SH-SY5Y (cell line): ENCODE measurements at regions not wholly inside any gene's neighbourhood (a gene's known extent, or its start where the extent isn't known, plus 50 kb on each side); places are given as distances from the start of the nearest gene placed in this dataset.

Experiments used
- GATA2 ChIP-seq: IDR thresholded peaks from 2 replicates; pipeline ENCODE4 v1.6.1; 2011; ENCODE audit warnings: mild to moderate bottlenecking, low read depth, low read length
- GATA3 ChIP-seq: IDR thresholded peaks from 2 replicates; pipeline ENCODE4 v1.6.1; 2011; ENCODE audit warnings: low read depth, mild to moderate bottlenecking, low read length, moderate library complexity

DNA sequence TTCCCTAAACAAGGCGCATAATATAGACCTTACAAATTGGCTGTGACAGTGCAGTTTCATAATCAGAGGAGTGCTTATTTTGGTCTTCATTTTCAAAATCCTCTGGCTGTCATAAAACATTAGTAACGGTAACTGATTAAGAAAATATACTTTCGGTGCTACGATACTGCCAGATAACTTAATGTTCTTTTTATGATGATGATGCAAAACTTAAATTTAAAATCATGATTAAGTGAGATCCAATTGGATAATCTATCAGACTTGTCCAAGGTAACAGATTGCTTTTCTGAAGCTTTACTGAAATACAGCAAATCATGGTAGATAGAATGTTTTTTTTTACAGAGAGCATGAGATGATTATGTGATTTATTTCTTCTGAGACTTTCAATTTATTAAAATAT, 364.2 kb upstream of the CNTN3 start:
- TF ChIP-seq GATA3 (no peak), GATA2 (no peak)

DNA sequence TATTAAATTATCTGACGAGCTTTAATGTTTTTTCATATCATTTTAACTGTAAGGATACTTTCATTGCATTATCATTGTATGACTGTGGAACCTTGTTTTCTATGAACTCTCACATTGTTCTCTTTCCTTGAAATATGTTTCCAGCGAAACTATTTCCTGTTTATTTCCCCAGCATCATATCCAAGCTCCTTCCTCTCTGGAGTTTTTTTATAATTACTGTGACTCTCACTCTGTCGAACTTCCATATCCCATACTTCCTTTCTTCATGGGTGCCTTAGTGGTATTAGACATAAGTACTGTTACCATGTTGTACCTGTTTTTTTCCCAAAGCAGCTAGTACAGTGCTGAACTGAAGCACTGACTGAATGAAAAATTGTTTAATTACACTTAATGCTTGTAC, 373.6 kb upstream of the CNTN3 start:
- no peak for TF ChIP-seq GATA2
- no peak for TF ChIP-seq GATA3

- TF ChIP-seq GATA3 (no peak), GATA2 (no peak)
Measured at GRCh38 chr3:74992898-74993297, 378.4 kb upstream of the CNTN3 start.

DNA sequence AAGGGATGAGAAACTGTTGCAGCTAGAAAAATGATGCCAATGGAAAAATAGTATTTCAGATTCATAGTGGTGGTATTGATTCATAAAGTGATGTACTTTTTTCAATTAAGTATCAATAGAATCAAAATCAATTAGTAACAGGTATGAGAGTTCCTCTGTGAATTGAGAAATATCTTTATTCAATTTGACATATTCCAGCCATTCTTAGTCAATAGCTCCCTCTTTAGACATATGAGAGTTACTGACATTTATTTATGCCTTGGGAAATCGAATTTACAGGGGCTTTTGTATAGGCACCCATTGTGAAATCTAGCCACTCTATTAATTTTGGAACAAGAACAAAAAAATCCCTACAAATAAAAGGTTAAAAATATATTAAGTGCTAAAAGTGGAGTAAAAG, 386.9 kb upstream of the CNTN3 start:
- TF ChIP-seq GATA2 (no peak), GATA3 (no peak)

DNA sequence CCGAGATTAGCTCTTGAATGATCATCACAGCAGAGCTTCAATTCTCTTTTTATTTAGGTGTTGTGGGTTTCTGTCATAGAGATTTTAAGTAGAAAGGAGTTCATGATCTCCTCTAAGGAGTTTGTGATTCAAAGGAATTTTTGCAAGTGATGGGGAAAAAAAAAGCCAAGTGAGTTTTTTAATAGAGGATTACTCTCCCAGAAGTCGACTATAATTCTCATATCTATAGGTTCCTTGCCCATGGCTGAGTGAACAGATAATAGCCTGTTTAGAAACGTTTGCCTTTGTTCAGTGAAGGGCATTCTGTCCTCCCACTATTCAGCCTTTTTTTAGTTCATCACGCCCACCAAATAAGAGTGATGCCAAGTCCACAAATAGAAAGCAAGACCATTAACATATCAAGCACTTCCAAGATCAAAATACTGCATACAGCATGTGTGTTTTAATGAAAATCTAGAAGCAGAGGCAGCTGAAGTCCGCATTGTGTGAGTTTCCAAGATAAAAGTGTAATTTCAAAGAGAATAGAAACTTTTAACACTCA, 398.4 kb upstream of the CNTN3 start:
- no peak for TF ChIP-seq GATA3
- no peak for TF ChIP-seq GATA2

- TF ChIP-seq GATA3 = no peak
- no peak for TF ChIP-seq GATA2
Measured at GRCh38 chr3:75014008-75014407, 399.5 kb upstream of the CNTN3 start.

- TF ChIP-seq GATA2 = peak; percentile 5; the same call in 1 of the 2 replicates
- TF ChIP-seq GATA3 = no peak
Measured at GRCh38 chr3:75015280-75015679, 400.8 kb upstream of the CNTN3 start.

GRCh38 chr3:75035146-75035545, 420.7 kb upstream of the CNTN3 start:
- TF ChIP-seq GATA2 (no peak), GATA3 (no peak)

DNA sequence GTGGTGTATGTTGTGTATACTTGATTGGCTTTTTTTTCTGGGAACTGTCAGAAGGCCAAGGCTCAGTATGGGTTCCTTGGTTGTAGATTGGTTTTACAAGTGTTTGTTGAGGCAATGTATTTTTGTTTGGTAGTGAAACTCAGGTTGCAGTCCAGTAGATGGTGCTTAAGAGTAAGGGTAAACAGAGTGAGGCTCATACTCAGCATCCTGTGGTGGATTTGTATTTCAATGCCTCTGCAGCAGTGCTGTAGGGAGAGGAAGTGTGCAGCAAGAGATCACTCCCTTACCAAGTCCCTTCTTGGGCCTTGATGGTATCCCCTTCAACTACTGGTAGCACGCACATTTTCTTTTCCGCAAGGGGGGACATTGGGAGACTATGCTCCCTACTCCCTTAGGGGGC, 428.5 kb upstream of the CNTN3 start:
- no peak for TF ChIP-seq GATA2
- no peak for TF ChIP-seq GATA3

DNA sequence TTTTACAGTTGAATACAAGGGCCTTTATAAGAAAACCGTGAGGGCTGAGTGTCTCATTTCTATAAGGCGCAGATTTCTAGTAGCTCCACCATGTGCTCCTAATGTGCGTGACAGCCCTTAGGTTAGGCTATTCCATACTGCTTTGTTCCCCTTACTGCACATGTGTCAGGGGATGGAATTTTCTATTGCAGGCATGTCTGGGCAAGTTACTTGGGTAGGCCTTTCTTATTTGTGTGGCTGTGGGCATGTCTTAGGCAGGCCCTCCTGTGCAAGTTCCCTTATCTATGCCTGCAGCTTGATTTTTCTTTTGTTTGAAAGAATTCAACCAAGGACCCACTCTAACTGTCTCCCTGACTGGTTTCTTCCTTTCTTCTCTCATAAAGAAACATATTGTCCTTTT, 434.2 kb upstream of the CNTN3 start:
- TF ChIP-seq GATA3 (no peak), GATA2 (no peak)

- TF ChIP-seq GATA3 (no peak), GATA2 (no peak)
Measured at GRCh38 chr3:75049533-75049932, 435.1 kb upstream of the CNTN3 start.

DNA sequence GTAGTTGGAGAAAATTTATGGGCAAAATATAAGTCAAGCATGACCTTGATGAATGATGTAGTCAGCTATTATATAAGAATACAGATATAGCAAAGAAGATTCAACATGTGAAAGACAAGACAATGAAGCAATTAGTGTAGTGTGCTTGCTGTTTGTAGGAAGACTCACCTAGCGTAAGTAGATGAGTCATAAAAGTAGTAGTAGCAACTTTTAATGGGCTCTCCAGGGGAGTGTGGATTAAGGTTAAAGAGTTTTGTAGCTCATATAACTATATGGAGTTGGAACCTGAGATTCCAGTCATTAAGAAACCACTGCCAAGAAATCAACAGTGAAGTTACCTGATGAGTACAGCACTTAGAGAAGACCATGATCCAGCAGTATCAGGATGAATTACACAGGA, 444.7 kb upstream of the CNTN3 start:
- TF ChIP-seq GATA3 (no peak), GATA2 (no peak)

GRCh38 chr3:75061806-75062205, 447.3 kb upstream of the CNTN3 start:
- TF ChIP-seq GATA2 (no peak), GATA3 (no peak)

- no peak for TF ChIP-seq GATA2
- TF ChIP-seq GATA3 = no peak
Measured at GRCh38 chr3:75075158-75075557, 460.7 kb upstream of the CNTN3 start.

DNA sequence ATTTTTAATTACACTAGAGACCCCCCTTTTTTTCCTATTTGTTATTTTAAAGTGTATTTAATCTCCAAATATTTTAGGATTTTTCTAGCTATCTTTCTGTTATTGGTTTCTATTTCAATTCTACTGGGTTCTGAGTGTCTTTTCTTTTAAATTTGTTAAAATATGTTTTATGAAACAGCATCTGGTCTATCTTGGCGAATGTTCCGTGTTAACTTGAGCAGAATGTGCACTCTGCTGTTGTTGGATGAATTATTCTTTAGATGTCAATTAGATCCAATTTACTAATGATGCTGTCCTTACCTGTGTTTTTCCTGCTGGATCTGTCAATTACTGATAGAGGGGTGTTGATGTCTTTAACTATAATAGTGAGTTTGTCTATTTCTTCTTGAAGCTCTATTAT, 462.0 kb upstream of the CNTN3 start:
- TF ChIP-seq GATA2 (no peak), GATA3 (no peak)

GRCh38 chr3:75078290-75078689, 463.8 kb upstream of the CNTN3 start:
- TF ChIP-seq GATA3 = no peak
